Activated CD8-positive, alpha-beta memory T cell treated with anti-CD3 and anti-CD28 coated beads for 48 hours (primary cell): ENCODE measurements at regions not wholly inside any gene's neighbourhood (a gene's known extent, or its start where the extent isn't known, plus 50 kb on each side); places are given as distances from the start of the nearest gene placed in this dataset.

Experiments
- DNase-seq, 3 experiments: peaks; one replicate each; pipeline ENCODE4 v3.0.0-alpha.2; 2020; ENCODE audit warnings: low read depth in 2 of 3, low spot score in 2 of 3

- DNase-seq = no peak
Measured at GRCh38 chr5:6806668-6807067, 93.4 kb downstream of the TENT4A start.

- DNase-seq = no peak
Measured at GRCh38 chr5:6808462-6808861, 95.2 kb downstream of the TENT4A start.

- DNase-seq = no peak
Measured at GRCh38 chr5:6810641-6811405, 97.6 kb downstream of the TENT4A start.

- no peak for DNase-seq
Measured at GRCh38 chr5:6812091-6812490, 98.9 kb downstream of the TENT4A start.

GRCh38 chr5:6812800-6813731 is 99.8 kb downstream of the TENT4A start:
- no peak for DNase-seq

GRCh38 chr5:6814816-6815215 is 101.6 kb downstream of the TENT4A start:
- no peak for DNase-seq

GRCh38 chr5:6818594-6819511 is 105.6 kb downstream of the TENT4A start:
- no peak for DNase-seq

GRCh38 chr5:6819521-6819920 is 106.3 kb downstream of the TENT4A start:
- no peak for DNase-seq

GRCh38 chr5:6820851-6821479 is 107.7 kb downstream of the TENT4A start:
- peak in 1 of 3 experiments; percentile 20 for DNase-seq

- no peak for DNase-seq
Measured at GRCh38 chr5:6822068-6822467, 108.8 kb downstream of the TENT4A start.

GRCh38 chr5:6822556-6823343 is 109.5 kb downstream of the TENT4A start:
- DNase-seq = no peak

GRCh38 chr5:6823996-6824395 is 110.8 kb downstream of the TENT4A start:
- DNase-seq = no peak

- no peak for DNase-seq
Measured at GRCh38 chr5:6825678-6826244, 112.5 kb downstream of the TENT4A start.

- no peak for DNase-seq
Measured at GRCh38 chr5:6826756-6827155, 113.5 kb downstream of the TENT4A start.

- DNase-seq = no peak
Measured at GRCh38 chr5:6827526-6828219, 114.4 kb downstream of the TENT4A start.

- DNase-seq = peak in 1 of 3 experiments; percentile 20
Measured at GRCh38 chr5:6829150-6829784, 116.0 kb downstream of the TENT4A start.

GRCh38 chr5:6830643-6831239 is 117.5 kb downstream of the TENT4A start:
- no peak for DNase-seq
